ENCODE measurements at regions not wholly inside any gene's neighbourhood (a gene's known extent, or its start where the extent isn't known, plus 50 kb on each side); places are given as distances from the start of the nearest gene placed in this dataset.

- Histone ChIP-seq H3K36me3 (ENCODE audit: low read depth) (no peaks in the 10 kb centered on the region), H3K27me3 (ENCODE audit: insufficient read depth, poor library complexity, severe bottlenecking) (no peaks in the 10 kb centered on the region), H3K27ac (ENCODE audit: poor library complexity, severe bottlenecking) (no peak overlapping the region), H3K4me1 (ENCODE audit: insufficient read depth, poor library complexity, severe bottlenecking) (no peaks in the 10 kb centered on the region), H3K4me3 (ENCODE audit: severe bottlenecking) (no peak overlapping the region), H3K9me3 (ENCODE audit: severe bottlenecking) (no peaks in the 10 kb centered on the region)
- DNase-seq (ENCODE audit: low spot score) (no peak), ATAC-seq (ENCODE audit: low read depth) (no peak)
- no peak for TF ChIP-seq CTCF (IDR thresholded peaks at IDR 0.05; ENCODE audit: poor library complexity, severe bottlenecking)
Measured at GRCh38 chr10:36057731-36058130, 415.6 kb upstream of the FZD8 start.

GRCh38 chr10:36057180-36057579 lies 415.1 kb upstream of the FZD8 start:
- no peaks in the 10 kb centered on the region for H3K27me3 ChIP-seq (ENCODE audit: insufficient read depth, poor library complexity, severe bottlenecking)
- H3K4me1 ChIP-seq (ENCODE audit: insufficient read depth, poor library complexity, severe bottlenecking), result no peaks in the 10 kb centered on the region
- no peaks in the 10 kb centered on the region for H3K36me3 ChIP-seq (ENCODE audit: low read depth)
- DNase-seq (ENCODE audit: low spot score) (no peak), ATAC-seq (ENCODE audit: low read depth) (no peak)
- H3K27ac ChIP-seq (ENCODE audit: poor library complexity, severe bottlenecking), result no peak overlapping the region
- H3K4me3 ChIP-seq (ENCODE audit: severe bottlenecking), result no peak overlapping the region
- no peaks in the 10 kb centered on the region for H3K9me3 ChIP-seq (ENCODE audit: severe bottlenecking)
- no peak for TF ChIP-seq CTCF (IDR thresholded peaks at IDR 0.05; ENCODE audit: poor library complexity, severe bottlenecking)

GRCh38 chr10:36053775-36054174 lies 411.7 kb upstream of the FZD8 start:
- ATAC-seq (ENCODE audit: low read depth) (no peak), DNase-seq (ENCODE audit: low spot score) (no peak)
- Histone ChIP-seq H3K36me3 (ENCODE audit: low read depth) (no peaks in the 10 kb centered on the region), H3K9me3 (ENCODE audit: severe bottlenecking) (no peaks in the 10 kb centered on the region), H3K4me1 (ENCODE audit: insufficient read depth, poor library complexity, severe bottlenecking) (no peaks in the 10 kb centered on the region), H3K27ac (ENCODE audit: poor library complexity, severe bottlenecking) (no peak overlapping the region), H3K27me3 (ENCODE audit: insufficient read depth, poor library complexity, severe bottlenecking) (no peaks in the 10 kb centered on the region), H3K4me3 (ENCODE audit: severe bottlenecking) (no peak overlapping the region)
- TF ChIP-seq CTCF (IDR thresholded peaks at IDR 0.05; ENCODE audit: poor library complexity, severe bottlenecking), result no peak

- Histone ChIP-seq H3K9me3 (ENCODE audit: severe bottlenecking) (no peaks in the 10 kb centered on the region), H3K27me3 (ENCODE audit: insufficient read depth, poor library complexity, severe bottlenecking) (no peaks in the 10 kb centered on the region), H3K4me1 (ENCODE audit: insufficient read depth, poor library complexity, severe bottlenecking) (no peaks in the 10 kb centered on the region), H3K27ac (ENCODE audit: poor library complexity, severe bottlenecking) (no peak overlapping the region), H3K36me3 (ENCODE audit: low read depth) (no peaks in the 10 kb centered on the region), H3K4me3 (ENCODE audit: severe bottlenecking) (no peak overlapping the region)
- no peak for TF ChIP-seq CTCF (IDR thresholded peaks at IDR 0.05; ENCODE audit: poor library complexity, severe bottlenecking)
- no peak for ATAC-seq (ENCODE audit: low read depth)
- no peak for DNase-seq (ENCODE audit: low spot score)
Measured at GRCh38 chr10:36053271-36053670, 411.2 kb upstream of the FZD8 start.

- no peaks in the 10 kb centered on the region for H3K4me1 ChIP-seq (ENCODE audit: insufficient read depth, poor library complexity, severe bottlenecking)
- DNase-seq (ENCODE audit: low spot score) (no peak), ATAC-seq (ENCODE audit: low read depth) (no peak)
- no peak for TF ChIP-seq CTCF (IDR thresholded peaks at IDR 0.05; ENCODE audit: poor library complexity, severe bottlenecking)
- H3K27ac ChIP-seq (ENCODE audit: poor library complexity, severe bottlenecking), result no peak overlapping the region
- no peaks in the 10 kb centered on the region for H3K36me3 ChIP-seq (ENCODE audit: low read depth)
- no peaks in the 10 kb centered on the region for H3K9me3 ChIP-seq (ENCODE audit: severe bottlenecking)
- H3K27me3 ChIP-seq (ENCODE audit: insufficient read depth, poor library complexity, severe bottlenecking), result no peaks in the 10 kb centered on the region
- H3K4me3 ChIP-seq (ENCODE audit: severe bottlenecking), result no peak overlapping the region
Measured at GRCh38 chr10:36051500-36051991, 409.4 kb upstream of the FZD8 start.
